ENCODE measurements at regions not wholly inside any gene's neighbourhood (a gene's known extent, or its start where the extent isn't known, plus 50 kb on each side); places are given as distances from the start of the nearest gene placed in this dataset.
"Not testable (repeated sequence)": the region's sequence is repeated elsewhere in the genome, so short reads cannot be mapped to it uniquely, and the experiment has no call there.

DNA sequence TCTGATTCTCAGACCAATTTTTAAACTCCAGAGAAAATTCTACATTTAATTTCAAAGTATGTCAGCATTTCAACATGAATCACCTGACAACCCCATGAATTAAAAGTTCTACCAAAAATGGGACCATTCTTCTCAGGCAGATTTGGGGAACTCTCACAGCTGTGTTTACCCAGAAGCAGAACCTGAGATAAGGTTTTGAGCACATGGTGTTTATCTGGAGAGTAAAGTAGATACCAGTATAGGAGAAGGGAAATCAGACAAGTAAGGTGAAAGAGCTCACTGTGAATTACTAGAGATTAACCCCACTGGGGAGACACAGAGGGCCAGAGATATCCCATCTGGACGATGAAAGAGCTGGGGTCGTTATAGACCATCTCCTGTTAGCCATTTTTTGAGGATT lies 729.1 kb downstream of the DNAH5 start:
- Histone ChIP-seq H3K27me3 (ENCODE audit: control insufficient read depth in 3 of 3, insufficient read depth in 3 of 3, low read length in 3 of 3) (no peaks in the 10 kb centered on the region), H3K4me1 (ENCODE audit: control insufficient read depth in 3 of 3, insufficient read depth in 2 of 3, low read depth in 1 of 3, low read length in 2 of 3) (no peaks in the 10 kb centered on the region), H3K4me3 (ENCODE audit: low read depth in 1 of 3, low read length in 3 of 3) (no peak overlapping the region), H3K9me3 (ENCODE audit: control insufficient read depth in 2 of 2, insufficient read depth in 1 of 2, low read depth in 1 of 2, low read length in 1 of 2) (no peaks in the 10 kb centered on the region), H3K27ac (ENCODE audit: low read depth in 1 of 3, low read length in 2 of 3) (no peak overlapping the region), H3K36me3 (ENCODE audit: control insufficient read depth in 3 of 3, insufficient read depth in 2 of 3, low read depth in 1 of 3, low read length in 3 of 3) (no peaks in the 10 kb centered on the region)
- DNase-seq (no peak), FAIRE-seq (no peak)
- 9 to 31% (median 15%) methylated on average over 2 of the region's 2 CpGs for WGBS, 3 donors

DNA sequence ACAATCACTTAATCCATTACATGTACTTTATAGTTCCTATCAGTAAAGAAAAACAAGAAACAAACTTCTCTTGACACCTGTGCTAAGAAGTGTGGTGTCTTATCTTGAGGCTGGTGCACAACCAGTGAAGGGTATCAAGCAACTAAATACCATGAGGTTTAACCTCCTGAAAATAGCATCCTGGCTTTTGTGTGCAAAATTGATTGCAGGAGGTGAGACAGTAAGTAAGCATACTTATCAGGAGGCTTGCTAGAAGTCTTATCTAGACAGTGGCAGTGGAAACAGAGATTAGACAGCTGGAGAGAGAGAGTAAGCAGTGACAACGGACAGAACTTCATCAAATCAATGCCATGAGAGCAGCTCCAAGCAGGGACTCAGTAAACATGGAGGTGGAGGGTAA lies 730.3 kb downstream of the DNAH5 start:
- H3K27me3 ChIP-seq (ENCODE audit: control insufficient read depth in 3 of 3, insufficient read depth in 3 of 3, low read length in 3 of 3): no peaks in the 10 kb centered on the region
- H3K36me3 ChIP-seq (ENCODE audit: control insufficient read depth in 3 of 3, insufficient read depth in 2 of 3, low read depth in 1 of 3, low read length in 3 of 3): no peaks in the 10 kb centered on the region
- FAIRE-seq (no peak), DNase-seq (no peak)
- no peak overlapping the region for H3K27ac ChIP-seq (ENCODE audit: low read depth in 1 of 3, low read length in 2 of 3)
- no peaks in the 10 kb centered on the region for H3K9me3 ChIP-seq (ENCODE audit: control insufficient read depth in 2 of 2, insufficient read depth in 1 of 2, low read depth in 1 of 2, low read length in 1 of 2)
- no peaks in the 10 kb centered on the region for H3K4me1 ChIP-seq (ENCODE audit: control insufficient read depth in 3 of 3, insufficient read depth in 2 of 3, low read depth in 1 of 3, low read length in 2 of 3)
- no peak overlapping the region for H3K4me3 ChIP-seq (ENCODE audit: low read depth in 1 of 3, low read length in 3 of 3)
- WGBS, 3 donors: 0 to 20% (median 11%) methylated on average over 1 of the region's 1 CpG

DNA sequence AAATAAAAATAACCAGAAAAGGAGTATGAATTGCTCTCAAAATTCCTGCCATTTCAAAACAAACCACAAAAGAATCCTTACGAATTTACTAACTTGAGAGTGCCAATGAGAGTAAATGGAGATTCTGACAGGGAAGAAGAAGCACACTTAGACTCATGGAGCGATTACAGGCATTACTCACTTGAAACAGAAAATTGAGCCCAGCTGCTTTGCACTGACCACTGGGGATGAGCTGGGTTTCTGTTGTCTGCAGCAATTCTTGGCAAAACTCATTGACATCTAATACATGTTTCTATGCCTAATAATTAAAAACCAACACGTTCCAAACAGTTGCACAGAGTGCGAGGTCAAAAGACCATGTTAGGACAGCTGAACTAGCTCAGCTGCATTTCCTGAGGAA lies 731.6 kb downstream of the DNAH5 start:
- Histone ChIP-seq H3K27ac (ENCODE audit: low read depth in 1 of 3, low read length in 2 of 3) (no peak overlapping the region), H3K27me3 (ENCODE audit: control insufficient read depth in 3 of 3, insufficient read depth in 3 of 3, low read length in 3 of 3) (no peaks in the 10 kb centered on the region), H3K4me1 (ENCODE audit: control insufficient read depth in 3 of 3, insufficient read depth in 2 of 3, low read depth in 1 of 3, low read length in 2 of 3) (no peaks in the 10 kb centered on the region), H3K4me3 (ENCODE audit: low read depth in 1 of 3, low read length in 3 of 3) (no peak overlapping the region), H3K9me3 (ENCODE audit: control insufficient read depth in 2 of 2, insufficient read depth in 1 of 2, low read depth in 1 of 2, low read length in 1 of 2) (no peaks in the 10 kb centered on the region), H3K36me3 (ENCODE audit: control insufficient read depth in 3 of 3, insufficient read depth in 2 of 3, low read depth in 1 of 3, low read length in 3 of 3) (no peaks in the 10 kb centered on the region)
- FAIRE-seq: no peak
- 72 to 88% (median 78%) methylated on average over 4 of the region's 4 CpGs for WGBS, 3 donors
- no peak for DNase-seq

DNA sequence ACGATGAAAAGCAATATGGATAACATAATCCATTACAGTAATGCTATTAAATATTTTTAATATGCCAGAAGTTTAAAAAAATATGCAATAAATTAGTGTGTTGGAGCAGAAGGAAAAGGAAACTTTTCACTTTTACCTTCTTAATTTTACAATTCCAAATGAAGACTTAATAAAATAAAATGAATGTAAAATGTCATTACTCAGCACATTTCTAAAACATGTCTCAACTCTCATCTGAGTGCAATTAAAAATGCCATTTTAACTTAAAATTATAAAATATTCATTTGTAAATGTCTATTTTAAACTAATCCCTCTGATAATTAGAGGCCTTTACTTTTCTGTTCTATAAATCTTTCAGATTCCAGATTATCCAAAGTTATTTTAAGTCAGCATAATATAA lies 733.4 kb downstream of the DNAH5 start:
- no peaks in the 10 kb centered on the region for H3K36me3 ChIP-seq (ENCODE audit: control insufficient read depth in 3 of 3, insufficient read depth in 2 of 3, low read depth in 1 of 3, low read length in 3 of 3)
- no peak for FAIRE-seq
- H3K9me3 ChIP-seq (ENCODE audit: control insufficient read depth in 2 of 2, insufficient read depth in 1 of 2, low read depth in 1 of 2, low read length in 1 of 2): no peaks in the 10 kb centered on the region
- H3K4me3 ChIP-seq (ENCODE audit: low read depth in 1 of 3, low read length in 3 of 3): no peak overlapping the region
- no peaks in the 10 kb centered on the region for H3K27me3 ChIP-seq (ENCODE audit: control insufficient read depth in 3 of 3, insufficient read depth in 3 of 3, low read length in 3 of 3)
- DNase-seq: no peak
- no peaks in the 10 kb centered on the region for H3K4me1 ChIP-seq (ENCODE audit: control insufficient read depth in 3 of 3, insufficient read depth in 2 of 3, low read depth in 1 of 3, low read length in 2 of 3)
- 94 to 97% (median 96%) methylated on average over 1 of the region's 1 CpG for WGBS, 3 donors
- H3K27ac ChIP-seq (ENCODE audit: low read depth in 1 of 3, low read length in 2 of 3): no peak overlapping the region

DNA sequence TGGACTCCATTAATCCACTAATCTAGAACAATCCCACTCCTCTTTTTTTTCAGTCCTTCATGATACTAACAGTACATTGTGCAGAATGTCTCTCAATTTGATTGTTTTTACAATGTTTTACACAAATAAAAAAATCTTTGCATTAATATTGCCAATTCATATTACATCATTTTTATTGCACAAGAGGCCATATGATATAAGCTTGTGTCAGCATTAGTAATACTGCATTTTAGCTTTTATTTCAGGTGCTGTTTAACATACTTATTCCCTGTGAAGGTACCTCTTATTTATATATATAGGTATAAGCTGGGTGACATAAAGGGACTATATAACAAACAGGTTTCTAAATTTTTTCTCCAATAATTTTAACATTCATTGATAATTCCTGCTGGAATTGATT lies 737.4 kb downstream of the DNAH5 start:
- no peaks in the 10 kb centered on the region for H3K27me3 ChIP-seq (ENCODE audit: control insufficient read depth in 3 of 3, insufficient read depth in 3 of 3, low read length in 3 of 3)
- H3K4me3 ChIP-seq (ENCODE audit: low read depth in 1 of 3, low read length in 3 of 3): no peak overlapping the region
- no peak for DNase-seq
- no peaks in the 10 kb centered on the region for H3K36me3 ChIP-seq (ENCODE audit: control insufficient read depth in 3 of 3, insufficient read depth in 2 of 3, low read depth in 1 of 3, low read length in 3 of 3)
- peaks cover 0 to 6% of the 10 kb centered on the region in 2 donors for H3K9me3 ChIP-seq (ENCODE audit: control insufficient read depth in 2 of 2, insufficient read depth in 1 of 2, low read depth in 1 of 2, low read length in 1 of 2)
- no peak for FAIRE-seq
- no peaks in the 10 kb centered on the region for H3K4me1 ChIP-seq (ENCODE audit: control insufficient read depth in 3 of 3, insufficient read depth in 2 of 3, low read depth in 1 of 3, low read length in 2 of 3)
- no peak overlapping the region for H3K27ac ChIP-seq (ENCODE audit: low read depth in 1 of 3, low read length in 2 of 3)

DNA sequence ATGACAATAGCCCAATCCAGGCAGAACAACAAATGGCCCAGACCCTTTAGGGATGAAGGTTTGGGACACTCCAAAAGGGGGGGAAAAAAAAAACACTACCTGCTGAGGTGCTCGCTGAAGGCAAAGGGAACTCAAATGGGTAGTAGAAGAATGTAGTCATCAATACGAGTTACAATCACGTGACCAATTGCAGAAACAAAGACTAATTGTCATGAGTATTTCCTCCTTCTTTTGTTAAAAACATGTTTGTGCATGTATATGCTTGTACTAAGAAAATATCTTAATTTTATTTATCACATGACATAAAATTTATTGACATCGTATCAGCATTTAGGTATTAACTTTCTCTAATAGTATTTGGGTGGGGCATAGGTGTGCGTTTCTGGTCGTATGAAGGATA lies 743.5 kb downstream of the DNAH5 start:
- Histone ChIP-seq H3K27me3 (ENCODE audit: control insufficient read depth in 3 of 3, insufficient read depth in 3 of 3, low read length in 3 of 3) (no peaks in the 10 kb centered on the region), H3K27ac (ENCODE audit: low read depth in 1 of 3, low read length in 2 of 3) (no peak overlapping the region), H3K36me3 (ENCODE audit: control insufficient read depth in 3 of 3, insufficient read depth in 2 of 3, low read depth in 1 of 3, low read length in 3 of 3) (no peaks in the 10 kb centered on the region), H3K9me3 (ENCODE audit: control insufficient read depth in 2 of 2, insufficient read depth in 1 of 2, low read depth in 1 of 2, low read length in 1 of 2) (peaks cover 0 to 13% of the 10 kb centered on the region in 2 donors), H3K4me3 (ENCODE audit: low read depth in 1 of 3, low read length in 3 of 3) (no peak overlapping the region), H3K4me1 (ENCODE audit: control insufficient read depth in 3 of 3, insufficient read depth in 2 of 3, low read depth in 1 of 3, low read length in 2 of 3) (no peaks in the 10 kb centered on the region)
- DNase-seq: no peak
- 75 to 88% (median 76%) methylated on average over 6 of the region's 6 CpGs for WGBS, 3 donors
- FAIRE-seq: no peak

DNA sequence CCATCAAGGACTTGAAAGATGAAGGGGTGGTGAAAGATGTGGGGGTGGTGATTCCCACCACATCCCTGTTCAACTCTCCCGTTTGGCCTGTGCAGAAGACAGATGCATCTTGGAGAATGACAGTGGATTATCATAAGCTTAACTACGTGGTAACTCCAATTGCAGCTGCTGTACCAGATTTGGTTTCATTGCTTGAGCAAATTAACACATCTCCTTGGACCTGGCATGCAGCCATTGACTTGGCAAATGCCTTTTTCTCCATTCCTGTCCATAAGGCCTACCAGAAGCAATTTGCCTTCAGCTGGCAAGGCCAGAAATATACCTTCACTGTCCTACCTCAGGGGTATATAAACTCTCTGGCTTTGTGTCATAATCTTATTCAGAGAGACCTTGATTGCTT lies 746.3 kb downstream of the DNAH5 start:
- not testable (repeated sequence) for H3K27me3 ChIP-seq (ENCODE audit: control insufficient read depth in 3 of 3, insufficient read depth in 3 of 3, low read length in 3 of 3); DNase-seq; H3K27ac ChIP-seq (ENCODE audit: low read depth in 1 of 3, low read length in 2 of 3); H3K36me3 ChIP-seq (ENCODE audit: control insufficient read depth in 3 of 3, insufficient read depth in 2 of 3, low read depth in 1 of 3, low read length in 3 of 3); H3K4me1 ChIP-seq (ENCODE audit: control insufficient read depth in 3 of 3, insufficient read depth in 2 of 3, low read depth in 1 of 3, low read length in 2 of 3); H3K4me3 ChIP-seq (ENCODE audit: low read depth in 1 of 3, low read length in 3 of 3); FAIRE-seq
- WGBS, 3 donors: 46 to 61% (median 54%) methylated on average over 2 of the region's 2 CpGs
- peaks cover 0 to 13% of the 10 kb centered on the region in 2 donors for H3K9me3 ChIP-seq (ENCODE audit: control insufficient read depth in 2 of 2, insufficient read depth in 1 of 2, low read depth in 1 of 2, low read length in 1 of 2)

DNA sequence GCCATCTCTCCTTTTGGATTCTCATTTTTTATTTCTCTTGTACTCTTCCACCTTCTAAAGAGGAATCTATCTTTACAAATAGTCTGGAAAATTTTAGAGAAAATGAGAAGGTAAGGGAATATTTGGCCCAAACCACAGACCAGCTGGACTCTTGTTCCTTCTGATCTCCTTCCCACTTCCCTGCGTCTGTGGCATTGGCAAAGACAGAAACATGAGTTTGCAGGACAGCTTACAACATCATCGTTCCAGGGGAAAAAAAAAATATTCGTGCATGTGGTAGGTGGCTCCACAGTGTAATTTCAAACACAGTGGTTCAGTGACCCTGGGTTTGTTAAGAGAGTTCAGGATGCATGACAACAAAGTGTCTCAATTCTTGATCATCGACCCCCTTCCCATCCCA lies 755.0 kb downstream of the DNAH5 start:
- Histone ChIP-seq H3K4me3 (ENCODE audit: low read depth in 1 of 3, low read length in 3 of 3) (no peak overlapping the region), H3K27me3 (ENCODE audit: control insufficient read depth in 3 of 3, insufficient read depth in 3 of 3, low read length in 3 of 3) (no peaks in the 10 kb centered on the region), H3K36me3 (ENCODE audit: control insufficient read depth in 3 of 3, insufficient read depth in 2 of 3, low read depth in 1 of 3, low read length in 3 of 3) (no peaks in the 10 kb centered on the region), H3K27ac (ENCODE audit: low read depth in 1 of 3, low read length in 2 of 3) (no peak overlapping the region), H3K9me3 (ENCODE audit: control insufficient read depth in 2 of 2, insufficient read depth in 1 of 2, low read depth in 1 of 2, low read length in 1 of 2) (no peaks in the 10 kb centered on the region), H3K4me1 (ENCODE audit: control insufficient read depth in 3 of 3, insufficient read depth in 2 of 3, low read depth in 1 of 3, low read length in 2 of 3) (no peaks in the 10 kb centered on the region)
- DNase-seq (no peak), FAIRE-seq (no peak)
- WGBS, 3 donors: 59 to 66% (median 64%) methylated on average over 4 of the region's 4 CpGs

DNA sequence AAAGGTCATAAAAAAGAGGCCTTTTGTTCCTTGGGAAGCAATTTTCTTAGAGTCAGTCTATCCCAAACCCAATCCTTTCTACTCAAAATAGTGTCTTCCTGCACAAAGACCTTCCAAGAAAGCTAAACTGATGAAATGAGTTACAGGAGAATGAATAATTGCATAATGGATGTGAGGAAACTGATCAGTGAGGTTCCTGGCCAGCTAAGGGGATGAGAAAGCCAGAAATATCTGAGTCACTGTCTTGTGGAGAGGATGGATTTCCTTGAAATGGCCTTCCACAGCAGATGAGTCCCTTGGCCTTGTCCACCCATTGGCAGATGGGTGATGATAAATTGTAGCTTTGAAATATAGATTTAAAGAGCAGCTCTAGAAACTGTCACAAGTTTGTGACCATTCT lies 756.1 kb downstream of the DNAH5 start:
- DNase-seq (no peak), FAIRE-seq (no peak)
- no peaks in the 10 kb centered on the region for H3K4me1 ChIP-seq (ENCODE audit: control insufficient read depth in 3 of 3, insufficient read depth in 2 of 3, low read depth in 1 of 3, low read length in 2 of 3)
- H3K4me3 ChIP-seq (ENCODE audit: low read depth in 1 of 3, low read length in 3 of 3): no peak overlapping the region
- H3K27ac ChIP-seq (ENCODE audit: low read depth in 1 of 3, low read length in 2 of 3): no peak overlapping the region
- no peaks in the 10 kb centered on the region for H3K27me3 ChIP-seq (ENCODE audit: control insufficient read depth in 3 of 3, insufficient read depth in 3 of 3, low read length in 3 of 3)
- H3K36me3 ChIP-seq (ENCODE audit: control insufficient read depth in 3 of 3, insufficient read depth in 2 of 3, low read depth in 1 of 3, low read length in 3 of 3): no peaks in the 10 kb centered on the region
- H3K9me3 ChIP-seq (ENCODE audit: control insufficient read depth in 2 of 2, insufficient read depth in 1 of 2, low read depth in 1 of 2, low read length in 1 of 2): no peaks in the 10 kb centered on the region

All from small intestine (tissue), 7 donors.